ENCODE measurements at regions not wholly inside any gene's neighbourhood (a gene's known extent, or its start where the extent isn't known, plus 50 kb on each side); places are given as distances from the start of the nearest gene placed in this dataset.

DNA sequence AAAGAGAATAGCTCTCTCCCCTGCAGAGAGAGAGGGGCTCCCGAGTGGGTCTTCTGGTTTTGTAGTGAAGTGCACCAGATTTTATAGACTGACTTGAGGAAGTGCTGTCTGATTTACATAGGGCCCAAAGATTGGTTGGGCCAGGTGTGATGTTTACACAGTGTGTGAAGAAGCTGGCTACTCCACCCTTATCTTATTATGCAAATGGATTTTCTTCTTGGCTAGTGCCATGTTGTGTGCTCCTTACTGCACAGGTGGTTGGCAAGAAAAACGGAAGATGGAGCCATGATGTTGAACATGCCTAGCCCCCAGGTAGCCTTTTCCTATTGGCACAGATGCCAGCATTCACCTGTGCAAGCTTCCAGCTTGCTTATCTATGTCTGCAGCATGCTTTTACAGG is 112.4 kb upstream of the ARHGAP24 start:
- no peak for TF ChIP-seq MYC (IDR thresholded peaks at IDR 0.05; ENCODE audit: low read depth, low read length)
- no peak for TF ChIP-seq EZH2 (IDR thresholded peaks at IDR 0.05; ENCODE audit: borderline replicate concordance, low read depth, low read length, severe bottlenecking)
- TF ChIP-seq JUN (IDR thresholded peaks at IDR 0.05; ENCODE audit: borderline replicate concordance, insufficient read depth, insufficient read length, low read depth), result no peak
- no peak for TF ChIP-seq POLR2A (IDR thresholded peaks at IDR 0.05; ENCODE audit: low read depth, low read length)
- TF ChIP-seq FOS (IDR thresholded peaks at IDR 0.05; ENCODE audit: borderline replicate concordance, insufficient read depth, low read length), result no peak
- TF ChIP-seq, protein P1, sequence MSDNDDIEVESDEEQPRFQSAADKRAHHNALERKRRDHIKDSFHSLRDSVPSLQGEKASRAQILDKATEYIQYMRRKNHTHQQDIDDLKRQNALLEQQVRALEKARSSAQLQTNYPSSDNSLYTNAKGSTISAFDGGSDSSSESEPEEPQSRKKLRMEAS (IDR thresholded peaks at IDR 0.05; ENCODE audit: insufficient read depth, insufficient read length), result no peak
- TF ChIP-seq GATA2 (IDR thresholded peaks at IDR 0.05; ENCODE audit: insufficient read depth, insufficient read length, low read depth, low read length), result no peak
- TF ChIP-seq POLR2AphosphoS5 (IDR thresholded peaks at IDR 0.05; ENCODE audit: insufficient read depth, low read depth, low read length), result no peak
- TF ChIP-seq, protein P2, sequence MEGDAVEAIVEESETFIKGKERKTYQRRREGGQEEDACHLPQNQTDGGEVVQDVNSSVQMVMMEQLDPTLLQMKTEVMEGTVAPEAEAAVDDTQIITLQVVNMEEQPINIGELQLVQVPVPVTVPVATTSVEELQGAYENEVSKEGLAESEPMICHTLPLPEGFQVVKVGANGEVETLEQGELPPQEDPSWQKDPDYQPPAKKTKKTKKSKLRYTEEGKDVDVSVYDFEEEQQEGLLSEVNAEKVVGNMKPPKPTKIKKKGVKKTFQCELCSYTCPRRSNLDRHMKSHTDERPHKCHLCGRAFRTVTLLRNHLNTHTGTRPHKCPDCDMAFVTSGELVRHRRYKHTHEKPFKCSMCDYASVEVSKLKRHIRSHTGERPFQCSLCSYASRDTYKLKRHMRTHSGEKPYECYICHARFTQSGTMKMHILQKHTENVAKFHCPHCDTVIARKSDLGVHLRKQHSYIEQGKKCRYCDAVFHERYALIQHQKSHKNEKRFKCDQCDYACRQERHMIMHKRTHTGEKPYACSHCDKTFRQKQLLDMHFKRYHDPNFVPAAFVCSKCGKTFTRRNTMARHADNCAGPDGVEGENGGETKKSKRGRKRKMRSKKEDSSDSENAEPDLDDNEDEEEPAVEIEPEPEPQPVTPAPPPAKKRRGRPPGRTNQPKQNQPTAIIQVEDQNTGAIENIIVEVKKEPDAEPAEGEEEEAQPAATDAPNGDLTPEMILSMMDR (IDR thresholded peaks at IDR 0.05; ENCODE audit: extremely low read depth in 1 of 2, insufficient read depth in 1 of 2, low read depth in 1 of 2, low read length in 2 of 2), result no peak
- H4K20me1 ChIP-seq (replicated peaks; ENCODE audit: control insufficient read depth, extremely low read depth, insufficient read depth, low read length), result no peaks in the 10 kb centered on the region
- H3K4me2 ChIP-seq (ENCODE audit: insufficient read depth, low read length), result no peak overlapping the region
- H3K9me3 ChIP-seq (replicated peaks; ENCODE audit: control insufficient read depth, insufficient read depth, low read length), result no peaks in the 10 kb centered on the region
- H2AFZ ChIP-seq (ENCODE audit: low read depth, low read length), result no peak overlapping the region
- dilution Hi-C loops (cut with MboI; ENCODE audit: extremely low pct_ligation_motif_present, low sequenced_read_pairs) (no loop called here), intact Hi-C loops (cut with micrococcal nuclease) (no loop called here)
- peaks cover 4 to 35% of the 10 kb centered on the region in 2 experiments for H3K27me3 ChIP-seq (ENCODE audit: control insufficient read depth in 2 of 2, insufficient read depth in 2 of 2, low read length in 2 of 2)
- ChIA-PET CTCF (interaction anchor here (0.6 kb wide), 1 partner anchor 35 kb away, joined by 3 read pairs; no protein-coding TSS in a partner anchor), POLR2A (no interaction called here)
- FAIRE-seq (no peak), DNase-seq (ENCODE audit: low read depth, low spot score) (no peak)
- H3K9ac ChIP-seq (replicated peaks; ENCODE audit: extremely low read depth, insufficient read depth, low read length), result no peak overlapping the region
- no peaks in the 10 kb centered on the region for H3K79me2 ChIP-seq (ENCODE audit: control insufficient read depth, insufficient read depth, low read length)
- no peak overlapping the region for H3K27ac ChIP-seq (ENCODE audit: insufficient read depth, low read depth, low read length)
- no peaks in the 10 kb centered on the region for H3K9me1 ChIP-seq (replicated peaks; ENCODE audit: control insufficient read depth, extremely low read depth, insufficient read depth, low read length)
- H3K36me3 ChIP-seq (ENCODE audit: control insufficient read depth in 2 of 2, extremely low read depth in 1 of 2, insufficient read depth in 2 of 2, low read length in 2 of 2), result no peaks in the 10 kb centered on the region
- no peaks in the 10 kb centered on the region for H3K4me1 ChIP-seq (ENCODE audit: control insufficient read depth, extremely low read depth, insufficient read depth, low read length)
- BruUV-seq (replicated peaks), result no TSS peak
- H3K4me3 ChIP-seq (replicated peaks in 1 of 3; ENCODE audit: insufficient read depth in 1 of 3, low read depth in 1 of 3, low read length in 3 of 3), result no peak overlapping the region
